ENCODE measurements at regions not wholly inside any gene's neighbourhood (a gene's known extent, or its start where the extent isn't known, plus 50 kb on each side); places are given as distances from the start of the nearest gene placed in this dataset.
"Not testable (repeated sequence)": the region's sequence is repeated elsewhere in the genome, so short reads cannot be mapped to it uniquely, and the experiment has no call there.

DNA sequence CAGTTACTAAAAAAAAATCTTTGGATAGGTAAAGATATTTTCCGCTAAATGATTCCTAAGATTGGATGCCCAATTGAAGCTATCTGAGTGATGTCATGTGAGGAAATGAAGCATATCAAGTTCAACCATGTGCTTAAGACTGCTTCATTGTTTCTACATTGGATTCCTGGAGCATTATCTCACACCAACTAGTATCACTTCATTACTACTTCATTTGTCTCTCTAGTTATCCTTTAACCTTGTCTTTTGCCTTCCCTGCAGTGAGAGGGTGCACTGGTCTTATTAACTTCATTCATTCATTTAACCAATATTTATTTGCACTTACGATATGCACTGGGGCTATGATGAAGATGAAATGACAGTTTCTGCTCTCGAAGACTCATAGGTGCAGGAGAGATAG is 198.1 kb downstream of the SLC38A4 start:
- DNase-seq: no peak

DNA sequence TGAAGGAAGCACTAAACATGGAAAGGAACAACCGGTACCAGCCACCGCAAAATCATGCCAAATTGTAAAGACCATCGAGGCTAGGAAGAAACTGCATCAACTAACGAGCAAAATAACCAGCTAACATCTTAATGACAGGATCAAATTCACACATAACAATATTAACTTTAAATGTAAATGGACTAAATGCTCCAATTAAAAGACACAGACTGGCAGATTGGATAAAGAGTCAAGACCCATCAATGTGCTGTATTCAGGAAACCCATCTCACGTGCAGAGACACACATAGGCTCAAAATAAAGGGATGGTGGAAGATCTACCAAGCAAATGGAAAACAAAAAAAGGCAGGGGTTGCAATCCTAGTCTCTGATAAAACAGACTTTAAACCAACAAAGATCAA is 206.3 kb downstream of the SLC38A4 start:
- DNase-seq: not testable (repeated sequence)

DNA sequence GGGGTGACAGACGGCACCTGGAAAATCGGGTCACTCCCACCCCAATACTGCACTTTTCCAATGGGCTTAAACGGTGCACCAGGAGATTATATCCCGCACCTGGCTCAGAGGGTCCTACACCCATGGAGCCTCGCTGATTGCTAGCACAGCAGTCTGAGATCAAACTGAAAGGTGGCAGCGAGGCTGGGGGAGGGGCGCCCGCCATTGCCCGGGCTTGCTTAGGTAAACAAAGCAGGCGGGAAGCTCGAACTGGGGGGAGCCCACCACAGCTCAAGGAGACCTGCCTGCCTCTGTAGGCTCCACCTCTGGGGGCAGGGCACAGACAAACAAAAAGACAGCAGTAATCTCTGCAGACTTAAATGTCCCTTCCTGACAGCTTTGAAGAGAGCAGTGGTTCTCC is 208.1 kb downstream of the SLC38A4 start:
- not testable (repeated sequence) for DNase-seq

DNA sequence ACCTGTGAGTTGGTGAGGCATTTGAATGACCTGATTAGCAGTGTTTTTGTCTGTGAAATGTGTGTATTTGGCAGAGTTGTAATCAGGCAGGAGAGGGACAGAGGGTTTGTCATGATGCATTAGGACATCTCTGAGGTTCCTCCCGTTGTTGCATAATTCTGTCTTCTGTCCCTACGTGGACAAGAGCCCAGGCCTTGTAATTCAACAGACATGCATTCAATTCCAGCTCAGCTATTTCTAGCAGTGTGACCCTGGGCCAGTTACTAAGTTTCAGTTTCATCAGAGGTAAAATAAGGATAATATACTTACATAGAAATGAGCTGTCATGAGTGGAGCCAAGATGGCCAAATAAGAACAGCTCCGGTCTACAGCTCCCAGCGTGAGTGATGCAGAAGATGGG is 208.6 kb downstream of the SLC38A4 start:
- DNase-seq: no peak

DNA sequence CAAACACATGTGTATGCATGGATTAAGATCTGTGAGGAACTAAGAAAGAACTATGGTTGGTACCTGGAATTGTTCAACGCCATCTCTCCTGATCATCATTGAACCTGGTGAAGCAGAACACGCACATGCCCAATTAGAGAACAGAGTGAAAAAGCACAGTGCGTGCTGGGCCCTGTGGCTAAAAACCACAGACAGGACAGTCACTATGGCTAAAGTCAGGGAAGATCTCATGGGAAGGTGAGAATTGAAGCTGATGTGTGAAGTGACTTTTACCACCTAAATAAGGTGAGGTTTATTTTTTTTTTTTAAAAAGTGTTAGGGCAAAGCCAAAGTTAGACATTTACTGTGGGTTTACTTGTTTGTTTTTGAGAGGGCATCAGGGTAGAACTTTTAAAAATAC is 215.0 kb downstream of the SLC38A4 start:
- no peak for DNase-seq

DNA sequence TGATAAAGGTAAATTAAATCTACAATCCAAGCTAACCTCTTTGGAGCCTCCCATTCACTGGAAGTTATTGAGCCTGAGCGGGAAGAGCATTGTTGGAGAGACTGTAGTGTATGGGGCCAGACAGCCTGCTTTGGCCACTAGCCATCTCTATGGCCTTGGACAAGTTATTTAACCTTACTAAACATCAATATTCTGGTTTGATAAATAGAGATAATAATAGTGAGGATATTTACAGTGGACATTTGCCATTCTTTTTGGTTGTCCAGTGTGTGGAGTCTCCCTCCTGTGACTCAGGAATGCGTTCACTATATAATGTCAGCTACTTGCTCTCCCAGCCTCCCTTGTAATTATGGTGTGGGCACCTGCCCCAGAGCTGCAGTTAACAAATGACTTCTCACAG is 216.1 kb downstream of the SLC38A4 start:
- no peak for DNase-seq

DNA sequence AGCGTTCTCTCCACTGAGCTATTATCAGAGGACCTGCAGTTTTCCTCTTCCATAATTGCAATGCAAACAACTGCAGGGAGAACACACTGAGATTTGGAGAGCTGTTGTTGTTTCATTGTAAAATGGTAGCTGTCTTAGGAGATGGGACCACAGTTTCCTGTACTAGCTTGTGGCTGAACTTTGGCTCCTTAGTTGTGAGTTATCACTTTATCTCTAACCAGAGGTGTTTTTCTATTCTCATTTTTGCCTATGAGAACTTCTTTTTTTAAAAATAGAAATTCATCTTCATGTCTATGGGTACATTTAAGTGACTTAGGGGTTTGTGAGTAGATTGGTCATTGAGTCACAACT is 216.5 kb downstream of the SLC38A4 start:
- no peak for DNase-seq

DNA sequence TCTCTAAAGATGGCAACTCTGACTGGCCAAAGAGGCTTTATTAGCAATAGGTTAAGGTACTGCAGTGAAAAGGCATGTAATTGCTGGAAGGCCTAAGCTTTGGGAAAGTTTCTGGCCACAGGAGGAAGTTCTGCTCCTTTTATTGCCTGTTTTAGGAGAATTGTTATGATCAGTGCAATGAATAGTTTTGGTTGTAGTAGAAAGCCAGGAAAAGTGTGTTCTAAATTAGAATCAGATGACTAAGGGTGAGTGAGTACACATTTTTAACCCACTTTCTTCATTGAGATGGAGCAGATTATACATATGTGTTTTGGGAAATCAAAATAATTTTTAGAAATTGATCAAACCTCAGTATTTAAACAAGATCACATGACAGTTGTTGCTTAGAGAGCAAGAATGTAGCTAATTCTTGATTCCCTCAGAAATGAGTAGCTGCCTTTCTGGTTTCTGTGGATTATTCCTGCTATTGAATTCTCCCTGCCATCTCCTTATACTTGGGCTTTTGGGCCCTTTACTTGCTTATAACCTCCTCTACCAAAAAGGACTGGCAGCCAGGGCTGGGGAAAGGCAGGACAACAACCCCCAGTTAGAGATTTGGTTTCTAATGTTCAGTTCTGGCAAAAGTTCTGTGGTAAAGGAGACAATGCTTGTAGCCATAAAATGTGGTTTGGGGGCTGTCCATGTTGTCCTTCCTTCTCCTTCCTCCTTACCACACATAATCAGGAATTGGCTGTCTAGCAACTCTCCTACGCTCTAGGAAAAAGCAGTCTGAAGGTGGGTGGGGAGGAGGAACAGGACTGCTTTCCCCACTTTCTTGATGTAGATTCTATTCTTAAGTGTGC is 217.1 kb downstream of the SLC38A4 start:
- peak in 5 of 58 donors; percentile 1 to 15 (median 6) for DNase-seq

DNA sequence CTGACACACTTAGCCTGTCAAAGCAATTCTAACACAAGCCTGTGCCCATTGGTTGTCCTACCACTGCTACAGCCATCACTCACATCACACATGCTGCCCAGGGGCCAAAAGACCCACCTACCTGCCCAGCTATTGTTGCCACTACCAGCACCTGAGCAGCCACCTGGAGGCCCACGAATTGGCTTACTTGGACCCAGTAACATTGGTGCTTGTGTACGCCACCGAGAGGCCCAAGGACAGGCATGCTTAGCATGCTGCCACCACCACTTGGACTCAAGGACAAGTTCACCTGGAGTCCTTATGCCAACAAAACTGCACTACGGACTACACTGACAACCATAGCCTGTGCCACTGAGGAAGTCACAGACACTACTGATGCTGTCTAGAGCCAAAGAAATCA is 221.1 kb downstream of the SLC38A4 start:
- no peak for DNase-seq

DNA sequence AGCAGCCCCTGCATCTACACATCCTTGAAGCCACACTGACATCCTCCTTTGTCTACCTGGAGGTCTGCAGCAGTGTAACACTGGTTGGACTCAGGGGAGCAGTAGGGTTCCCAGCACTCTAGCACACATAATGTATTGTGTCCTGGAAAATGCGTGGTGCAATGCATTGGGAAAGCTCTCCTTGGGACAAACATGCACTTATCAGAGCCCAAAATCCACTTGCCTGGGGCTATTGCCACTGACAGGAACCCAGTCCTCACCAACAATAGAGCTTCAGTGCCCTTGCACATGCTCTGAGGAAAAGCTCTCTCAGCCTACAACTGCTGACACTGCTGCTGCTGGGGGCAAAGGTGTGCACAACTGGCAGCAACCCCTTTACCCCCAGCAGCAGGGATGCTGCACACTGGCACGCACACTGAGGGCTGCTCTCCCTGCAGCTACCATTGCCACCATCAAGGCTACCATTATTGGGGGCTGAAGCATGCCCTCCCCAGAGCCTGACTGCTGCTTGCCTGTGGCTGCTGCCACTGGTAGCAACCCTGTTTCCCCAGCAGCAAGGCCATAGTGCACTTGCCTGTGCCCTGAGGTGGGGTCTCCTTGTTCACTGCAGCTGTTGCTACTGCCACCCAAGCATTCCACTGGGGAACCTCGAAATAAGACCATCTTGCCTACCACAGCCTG is 221.9 kb downstream of the SLC38A4 start:
- DNase-seq: no peak

DNA sequence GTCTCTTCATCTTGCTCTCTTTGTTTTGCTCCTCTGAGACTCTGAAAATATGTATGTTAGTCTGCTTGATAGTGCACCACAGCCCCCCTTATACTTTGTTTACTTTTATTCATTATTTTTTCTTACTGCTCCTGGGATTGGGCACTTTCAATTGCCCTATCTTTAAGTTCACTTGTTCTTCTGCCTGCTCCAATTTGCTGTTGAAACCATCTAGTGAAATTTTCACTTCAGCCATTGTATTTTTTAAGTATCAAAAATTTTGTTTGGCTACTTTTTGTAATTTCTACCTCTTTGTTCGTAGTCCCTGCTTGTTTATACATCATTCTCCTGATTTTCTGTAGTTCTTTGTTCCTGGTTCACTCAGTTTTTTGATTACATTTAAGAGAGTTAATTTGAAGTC is 223.3 kb downstream of the SLC38A4 start:
- no peak for DNase-seq

DNA sequence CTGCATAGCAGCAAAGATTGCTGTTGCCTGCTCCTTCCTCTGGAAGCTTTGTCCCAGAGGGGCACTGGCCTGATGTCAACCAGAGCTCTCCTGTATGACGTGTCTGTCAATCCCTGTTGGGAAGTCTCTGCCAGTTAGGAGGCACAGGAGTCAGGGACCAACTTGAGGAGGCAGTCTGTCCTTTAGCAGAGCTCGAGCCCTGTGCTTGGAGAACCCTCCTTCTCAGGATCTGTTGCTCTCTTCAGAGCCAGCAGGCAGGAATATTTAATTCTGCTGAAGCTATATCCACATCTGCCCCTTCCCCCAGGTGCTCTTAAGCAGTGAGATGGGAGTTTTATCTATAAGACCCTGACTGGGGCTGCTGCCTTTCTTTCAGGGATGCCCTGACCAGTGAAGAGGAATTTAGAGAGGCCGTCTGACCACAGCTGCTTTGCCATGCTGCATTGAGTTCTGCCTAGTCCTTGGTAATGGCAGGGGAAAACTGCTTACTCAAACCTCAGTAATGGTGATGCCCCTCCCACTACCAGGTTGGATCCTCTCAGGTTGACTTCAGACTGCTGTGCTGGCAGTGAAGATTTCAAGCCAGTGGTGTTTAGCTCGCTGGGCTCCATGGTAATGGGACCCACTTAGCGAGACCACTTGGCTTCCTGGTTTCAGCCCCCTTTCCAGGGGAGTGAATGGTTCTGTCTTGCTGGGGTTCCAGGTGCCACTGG is 218.6 kb upstream of the SLC38A2 start:
- DNase-seq: no peak

DNA sequence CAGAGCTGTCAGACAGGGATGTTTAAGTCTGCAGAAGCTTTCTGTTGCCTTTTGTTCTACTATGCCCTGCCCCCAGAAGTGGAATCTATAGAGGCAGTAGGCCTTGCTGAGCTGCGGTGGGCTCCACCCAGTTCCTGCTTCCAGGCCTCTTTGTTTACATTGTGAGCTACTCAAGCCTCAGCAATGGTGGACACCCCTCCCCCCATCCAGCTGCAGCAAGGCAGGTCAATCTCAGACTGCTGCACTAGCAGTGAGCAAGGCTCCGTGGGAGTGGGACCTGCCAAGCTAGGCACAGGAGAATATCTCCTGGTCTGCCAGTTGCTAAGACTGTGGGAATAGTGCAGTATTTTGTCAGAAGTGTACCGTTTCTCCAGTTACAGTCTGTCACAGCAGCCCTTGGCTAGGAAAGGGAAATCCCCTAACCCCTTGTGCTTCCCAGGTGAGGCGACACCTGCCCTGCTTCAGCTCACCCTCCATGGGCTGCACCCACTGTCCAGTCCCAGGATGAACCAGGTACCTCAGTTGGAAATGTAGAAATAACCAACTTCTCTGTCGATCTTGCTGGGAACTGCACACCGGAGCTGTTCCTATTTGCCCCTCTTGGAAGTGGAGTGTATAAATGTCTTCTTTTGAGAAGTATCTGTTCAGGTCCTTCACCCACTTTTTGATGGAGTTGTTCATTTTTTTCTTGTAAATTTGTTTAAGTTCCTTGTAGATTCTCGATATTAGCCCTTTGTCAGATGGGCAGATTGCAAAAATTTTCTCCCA is 213.5 kb upstream of the SLC38A2 start:
- no peak for DNase-seq

DNA sequence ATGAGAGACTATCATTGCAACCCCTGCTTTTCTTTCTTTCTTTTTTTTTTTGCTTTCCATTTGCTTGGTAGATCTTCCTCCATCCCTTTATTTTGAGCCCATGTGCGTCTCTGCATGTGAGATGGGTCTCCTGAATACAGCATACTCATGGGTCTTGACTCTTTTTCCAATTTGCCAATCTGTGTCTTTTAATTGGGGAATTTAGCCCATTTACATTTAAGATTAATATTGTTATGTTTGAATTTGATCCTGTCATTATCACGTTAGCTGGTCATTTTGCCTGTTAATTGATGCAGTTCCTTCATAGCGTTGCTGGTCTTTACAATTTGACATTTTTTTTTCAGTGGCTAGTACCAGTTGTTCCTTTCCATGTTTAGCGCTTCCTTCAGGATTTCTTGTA is 211.5 kb upstream of the SLC38A2 start:
- DNase-seq: not testable (repeated sequence)

DNA sequence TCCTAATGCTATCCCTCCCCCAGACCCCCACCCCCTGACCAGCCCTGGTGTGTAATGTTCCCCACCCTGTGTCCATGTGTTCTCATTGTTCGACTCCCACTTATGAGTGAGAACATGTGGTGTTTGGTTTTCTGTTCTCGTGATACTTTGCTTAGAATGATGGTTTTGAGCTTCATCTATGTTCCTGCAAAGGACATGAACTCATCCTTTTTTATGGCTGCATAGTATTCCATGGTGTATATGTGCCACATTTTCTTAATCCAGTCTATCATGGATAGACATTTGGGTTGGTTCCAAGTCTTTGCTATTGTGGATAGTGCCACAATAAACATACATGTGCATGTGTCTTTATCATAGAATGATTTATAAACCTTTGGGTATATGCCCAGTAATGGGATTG is 209.4 kb upstream of the SLC38A2 start:
- DNase-seq: not testable (repeated sequence)

DNA sequence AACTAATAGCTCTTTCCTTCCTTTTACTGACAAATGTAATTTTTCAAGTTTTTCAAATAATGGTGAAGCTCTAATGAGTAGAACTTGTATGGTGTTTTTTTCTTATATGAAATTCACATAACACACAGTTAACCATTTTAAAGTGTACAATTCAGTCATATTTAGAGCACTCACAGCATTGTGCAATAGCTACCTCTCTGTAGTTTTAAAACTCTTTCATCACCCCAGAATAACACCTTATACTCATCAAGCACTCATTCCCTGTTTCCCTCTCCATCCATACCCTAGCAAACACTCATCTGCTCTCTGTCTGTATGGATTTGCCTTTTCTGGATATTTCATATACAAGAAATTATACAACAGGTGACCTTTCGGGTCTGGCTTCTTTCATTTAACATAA is 207.9 kb upstream of the SLC38A2 start:
- no peak for DNase-seq

DNA sequence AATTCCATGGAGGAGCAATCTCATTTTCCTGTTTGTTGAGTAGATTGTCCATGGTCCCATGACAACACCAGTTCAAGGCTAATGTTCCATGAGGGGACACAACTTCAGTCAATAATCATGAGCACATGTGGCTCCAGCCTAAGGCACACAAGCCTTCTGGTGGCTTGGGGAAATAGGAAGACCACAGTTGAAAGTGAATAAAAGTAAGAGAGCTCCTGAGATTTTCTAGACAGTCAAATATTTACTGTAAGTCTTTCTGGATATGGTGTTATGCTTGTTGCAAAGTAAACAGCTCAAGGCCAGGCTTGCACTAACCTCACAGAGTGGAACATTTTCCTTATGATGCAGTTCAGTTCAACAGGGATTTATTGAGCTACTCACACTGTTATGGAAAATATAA is 206.9 kb upstream of the SLC38A2 start:
- DNase-seq: no peak

DNA sequence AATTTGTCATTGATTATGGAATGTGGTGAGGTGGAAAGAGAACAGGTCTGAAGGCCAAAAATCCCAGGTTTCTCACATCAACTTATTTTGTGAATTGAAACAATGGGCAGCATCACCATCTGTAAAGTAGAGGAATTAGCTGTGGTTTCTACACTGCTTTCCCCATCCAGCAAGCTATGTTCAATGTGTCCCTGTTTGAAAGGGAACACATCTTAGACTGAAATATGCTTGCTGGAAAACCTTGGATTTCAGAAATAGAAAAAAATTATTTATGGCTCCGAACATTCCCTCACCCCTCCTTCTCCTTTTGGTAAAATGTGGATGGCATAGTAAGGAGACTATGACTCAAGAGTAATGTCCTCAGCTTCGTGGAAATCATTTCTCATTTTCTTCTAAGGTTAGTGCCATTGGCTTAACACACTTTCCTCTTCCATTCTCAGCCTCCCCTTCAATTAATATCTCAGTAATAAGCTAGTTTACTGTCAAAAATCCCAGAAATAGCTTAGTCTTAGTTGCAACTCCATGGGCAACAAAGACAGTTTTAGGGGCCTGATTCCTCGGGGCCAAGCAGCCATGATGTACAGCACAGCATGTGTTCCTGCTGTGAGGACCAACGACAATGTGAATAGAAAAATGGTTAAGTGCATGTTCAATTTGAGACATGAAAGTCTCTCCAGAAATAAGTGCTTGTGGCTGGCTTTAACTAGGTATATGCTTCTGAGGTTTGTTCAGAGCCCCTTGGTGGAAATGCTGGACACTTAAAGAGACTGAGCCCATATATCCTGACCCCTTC is 205.8 kb upstream of the SLC38A2 start:
- no peak for DNase-seq

DNA sequence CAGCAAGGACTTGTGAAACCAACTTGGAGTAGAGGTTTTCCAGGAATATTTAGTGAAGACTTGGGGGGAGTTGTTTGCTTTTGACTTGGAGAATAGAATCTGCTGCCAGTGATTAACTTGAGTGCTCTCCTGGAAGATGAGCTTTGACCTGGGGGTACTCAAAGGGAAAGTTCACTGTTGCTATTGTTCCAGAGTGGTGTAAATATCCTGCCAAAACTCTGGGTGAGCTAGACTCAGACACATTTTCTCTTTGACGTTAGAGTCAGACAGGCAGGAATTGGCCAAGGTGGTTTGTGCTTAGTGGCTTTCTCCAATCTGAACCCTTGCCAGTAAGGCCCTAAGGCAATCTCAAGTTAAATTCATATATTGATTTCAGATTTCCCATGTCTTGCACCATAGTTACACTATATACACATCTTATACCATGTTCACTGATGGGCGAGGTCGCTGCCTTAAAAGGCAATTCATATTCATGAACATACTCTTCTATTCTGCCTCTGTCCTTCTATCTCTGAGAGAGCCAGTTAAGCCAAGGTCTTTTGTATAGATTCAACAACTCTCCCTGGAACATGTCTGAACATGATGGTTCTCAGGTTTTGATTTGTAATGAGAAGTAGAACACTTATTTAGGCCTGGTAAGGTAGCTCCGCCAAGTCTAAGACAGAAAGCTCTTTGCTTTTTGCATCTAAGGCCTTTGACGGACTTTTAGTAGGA is 204.6 kb upstream of the SLC38A2 start:
- DNase-seq: no peak

DNA sequence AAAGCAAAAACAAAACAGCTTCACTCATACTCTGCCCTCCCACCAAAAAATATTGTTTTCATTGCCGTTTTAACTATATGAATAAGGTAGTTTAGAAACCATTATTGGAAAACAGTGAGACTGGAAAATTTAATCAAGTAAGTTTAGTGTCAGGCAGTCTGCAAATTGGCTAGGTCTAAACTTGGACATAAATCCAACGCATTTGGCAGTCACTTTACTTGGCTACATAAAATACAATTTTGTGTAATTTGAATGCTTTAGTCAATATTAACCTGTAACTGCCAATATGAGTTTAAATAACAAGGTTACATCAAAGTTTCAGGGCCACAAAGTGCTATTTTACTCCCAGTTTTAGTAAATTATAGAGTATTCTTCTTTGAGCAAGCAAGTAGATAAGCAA is 202.3 kb upstream of the SLC38A2 start:
- no peak for DNase-seq

Measured in anterior cingulate cortex (tissue), 58 donors.